ENCODE measurements at regions not wholly inside any gene's neighbourhood (a gene's known extent, or its start where the extent isn't known, plus 50 kb on each side); places are given as distances from the start of the nearest gene placed in this dataset.

- TF ChIP-seq, protein P1, sequence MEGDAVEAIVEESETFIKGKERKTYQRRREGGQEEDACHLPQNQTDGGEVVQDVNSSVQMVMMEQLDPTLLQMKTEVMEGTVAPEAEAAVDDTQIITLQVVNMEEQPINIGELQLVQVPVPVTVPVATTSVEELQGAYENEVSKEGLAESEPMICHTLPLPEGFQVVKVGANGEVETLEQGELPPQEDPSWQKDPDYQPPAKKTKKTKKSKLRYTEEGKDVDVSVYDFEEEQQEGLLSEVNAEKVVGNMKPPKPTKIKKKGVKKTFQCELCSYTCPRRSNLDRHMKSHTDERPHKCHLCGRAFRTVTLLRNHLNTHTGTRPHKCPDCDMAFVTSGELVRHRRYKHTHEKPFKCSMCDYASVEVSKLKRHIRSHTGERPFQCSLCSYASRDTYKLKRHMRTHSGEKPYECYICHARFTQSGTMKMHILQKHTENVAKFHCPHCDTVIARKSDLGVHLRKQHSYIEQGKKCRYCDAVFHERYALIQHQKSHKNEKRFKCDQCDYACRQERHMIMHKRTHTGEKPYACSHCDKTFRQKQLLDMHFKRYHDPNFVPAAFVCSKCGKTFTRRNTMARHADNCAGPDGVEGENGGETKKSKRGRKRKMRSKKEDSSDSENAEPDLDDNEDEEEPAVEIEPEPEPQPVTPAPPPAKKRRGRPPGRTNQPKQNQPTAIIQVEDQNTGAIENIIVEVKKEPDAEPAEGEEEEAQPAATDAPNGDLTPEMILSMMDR (IDR thresholded peaks at IDR 0.05 in 4 of 5, conservative IDR thresholded peaks at IDR 0.05 in 1 of 5): no peak
- TF ChIP-seq POLR2A (IDR thresholded peaks at IDR 0.05): no peak
These were observed 87.7 kb downstream of the CHST1 start for GRCh38 chr11:45577752-45578151.
